HepG2 (cell line): ENCODE measurements at regions not wholly inside any gene's neighbourhood (a gene's known extent, or its start where the extent isn't known, plus 50 kb on each side); places are given as distances from the start of the nearest gene placed in this dataset.
A peak's percentile ranks its signal among the peaks of the same experiment; 100 is the strongest.

Experiments used
- ATAC-seq: fragments of 200-7000 bp; cut with Tn5 transposase; 3 replicates; pipeline ENCODE4 v1.9.1; 2020; ENCODE audit warnings: mild to moderate bottlenecking, moderate library complexity
- BruUV-seq: library from RNA; stranded (reverse); fragments of 400-500 nt; replicated peaks from 2 replicates; lab custom pipeline; 2021; lab: Mats Ljungman, UMichigan
- CTCF ChIA-PET: fragments of 300-600 bp; formaldehyde crosslinking; extraction: SDS; loops from one replicate; lab custom pipeline; 2021; ENCODE audit warnings: low total read pairs, inconsistent platforms, low intra/inter-chr PET ratio; lab: Yijun Ruan, JAX
- POLR2A ChIA-PET: fragments of 350-600 bp; sonication (Branson Sonifier 250); formaldehyde crosslinking; loops from one replicate; lab custom pipeline; 2020; ENCODE audit warnings: antibody characterized with exemption, inconsistent platforms; lab: Yijun Ruan, JAX
- DNase-seq: peaks from one replicate; pipeline ENCODE4 v3.0.0-alpha.2; 2015; ENCODE audit warnings: low spot score
- FAIRE-seq: peaks from 3 replicates; lab custom pipeline; 2011; peaks lifted over from hg19 to GRCh38; lab: Jason Lieb, UNC
- H2AFZ ChIP-seq: one replicate; pipeline ENCODE4 v1.6.1; 2011; ENCODE audit warnings: low read length, inconsistent platforms
- H3K27ac ChIP-seq: fragments of 300-600 bp; 3 replicates; pipeline ENCODE4 v1.8.0; 2011; ENCODE audit warnings: mixed run types, mild to moderate bottlenecking, mixed read lengths, low read length, inconsistent platforms; ENCODE audit not compliant: insufficient read depth; ENCODE audit errors: extremely low read length
- H3K27me3 ChIP-seq, 2 experiments: fragments of 200-600 bp in 1 of 2; 2 replicates in 1 of 2; 3 replicates in 1 of 2; pipeline versions ENCODE4 v1.6.0 to v1.8.0; 2011; ENCODE audit warnings: low read length in 2 of 2, mild to moderate bottlenecking in 2 of 2, moderate library complexity in 2 of 2, inconsistent platforms in 1 of 2; ENCODE audit not compliant: insufficient read depth in 2 of 2, control insufficient read depth in 1 of 2
- H3K36me3 ChIP-seq, 2 experiments: fragments of 200-600 bp in 1 of 2; replicated peaks in 1 of 2; 2 replicates in 1 of 2; 3 replicates in 1 of 2; pipeline versions ENCODE4 v1.5.1 to v1.8.0; 2011; ENCODE audit warnings: low read length in 2 of 2, inconsistent platforms in 1 of 2; ENCODE audit not compliant: insufficient read depth in 2 of 2, control insufficient read depth in 1 of 2
- H3K4me1 ChIP-seq: 2 replicates; pipeline ENCODE4 v1.5.1; 2012; ENCODE audit warnings: low read length, inconsistent platforms; ENCODE audit not compliant: insufficient read depth
- H3K4me2 ChIP-seq: 2 replicates; pipeline ENCODE4 v1.6.0; 2011; ENCODE audit warnings: low read depth, low read length, inconsistent platforms
- H3K4me3 ChIP-seq, 3 experiments: fragments of 200-600 bp in 1 of 3; sonication (generic), shearing (Covaris generic) in 1 of 3; replicated peaks in 1 of 3; 2 replicates each; pipeline ENCODE4 v1.5.1; 2011 to 2016; ENCODE audit warnings: low read length in 3 of 3, inconsistent platforms in 2 of 3, low read depth in 2 of 3, mild to moderate bottlenecking in 2 of 3, control low read depth in 1 of 3, mixed read lengths in 1 of 3; ENCODE audit not compliant: insufficient read depth in 1 of 3
- H3K79me2 ChIP-seq: one replicate; pipeline ENCODE4 v1.6.1; 2011; ENCODE audit warnings: low read length, inconsistent platforms; ENCODE audit not compliant: insufficient read depth
- H3K9ac ChIP-seq: 2 replicates; pipeline ENCODE4 v1.6.0; 2011; ENCODE audit warnings: mild to moderate bottlenecking, low read depth, low read length, inconsistent platforms; ENCODE audit not compliant: insufficient read depth
- H3K9me3 ChIP-seq: 2 replicates; pipeline ENCODE4 v1.5.1; 2012; ENCODE audit warnings: mild to moderate bottlenecking, low read length
- H4K20me1 ChIP-seq: 2 replicates; pipeline ENCODE4 v1.6.0; 2011; ENCODE audit warnings: inconsistent platforms, mild to moderate bottlenecking, low read length, moderate library complexity; ENCODE audit not compliant: insufficient read depth
- CHCHD3 ChIP-seq: sonication (generic); formaldehyde crosslinking; IDR thresholded peaks from 2 replicates; pipeline ENCODE4 v1.8.0; 2022; ENCODE audit warnings: mild to moderate bottlenecking, missing genetic modification reagents, moderate library complexity
- GABPA ChIP-seq, 2 experiments: IDR thresholded peaks; 2 replicates each; pipeline ENCODE4 v1.6.1; 2011 to 2016; ENCODE audit warnings: low read depth in 2 of 2, low read length in 1 of 2, missing biosample characterization in 1 of 2, missing genetic modification characterization in 1 of 2
- GTF2F1 ChIP-seq: fragments of 150-350 bp; IDR thresholded peaks from 2 replicates; pipeline ENCODE4 v1.6.1; 2014; ENCODE audit warnings: low read length
- HNF4A ChIP-seq: sonication (generic); formaldehyde crosslinking; IDR thresholded peaks from 2 replicates; pipeline ENCODE4 v1.4.0; 2020; ENCODE audit warnings: missing genetic modification reagents
- HNF4G ChIP-seq, 2 experiments: sonication (generic) in 1 of 2; formaldehyde crosslinking in 1 of 2; IDR thresholded peaks; 2 replicates each; pipeline versions ENCODE4 v1.4.0 to v1.6.1; 2011 to 2020; ENCODE audit warnings: borderline replicate concordance in 2 of 2, low read depth in 2 of 2, mild to moderate bottlenecking in 2 of 2, low read length in 1 of 2, missing genetic modification reagents in 1 of 2, moderate library complexity in 1 of 2
- KLF13 ChIP-seq: sonication (generic); formaldehyde crosslinking; IDR thresholded peaks from 2 replicates; pipeline ENCODE4 v1.4.0; 2020; ENCODE audit warnings: mild to moderate bottlenecking, missing genetic modification reagents
- NCOR1 ChIP-seq: fragments of 200-600 bp; sonication (generic); IDR thresholded peaks from 2 replicates; pipeline ENCODE4 v1.7.0; 2017; ENCODE audit warnings: antibody characterized with exemption, low read length, borderline replicate concordance
- SNRNP70 ChIP-seq: fragments of 200-400 bp; formaldehyde crosslinking; IDR thresholded peaks from 2 replicates; pipeline ENCODE4 v1.6.1; 2017; ENCODE audit warnings: mild to moderate bottlenecking, low read depth, low read length, moderate library complexity
- SP5 ChIP-seq: IDR thresholded peaks from 2 replicates; pipeline ENCODE4 v1.6.1; 2016; ENCODE audit warnings: low read depth, borderline replicate concordance
- YY1 ChIP-seq: IDR thresholded peaks from 2 replicates; pipeline ENCODE4 v1.6.1; 2011; ENCODE audit warnings: low read length, low read depth, moderate library complexity, mild to moderate bottlenecking; ENCODE audit not compliant: insufficient read depth, insufficient replicate concordance
- ZBTB7B ChIP-seq: sonication (generic); formaldehyde crosslinking; IDR thresholded peaks from 2 replicates; pipeline ENCODE4 v1.4.0; 2020; ENCODE audit warnings: missing genetic modification reagents
- ZNF607 ChIP-seq: sonication (generic); formaldehyde crosslinking; IDR thresholded peaks from 2 replicates; pipeline ENCODE4 v1.5.1; 2020; ENCODE audit warnings: missing genetic modification reagents, mild to moderate bottlenecking, borderline replicate concordance
- ZNF709 ChIP-seq: sonication (generic); formaldehyde crosslinking; IDR thresholded peaks from 2 replicates; pipeline ENCODE4 v1.5.0; 2020; ENCODE audit warnings: mild to moderate bottlenecking, missing genetic modification reagents
- ZNF784 ChIP-seq: sonication (generic); formaldehyde crosslinking; IDR thresholded peaks from 2 replicates; pipeline ENCODE4 v1.5.1; 2020; ENCODE audit warnings: missing genetic modification reagents, mild to moderate bottlenecking, borderline replicate concordance
- WGBS: methylation state at CpG from one replicate; pipeline ENCODE4 v1.1.6; 2017; ENCODE audit warnings: low lambda C conversion rate; 5-methylcytosine and 5-hydroxymethylcytosine counted together
- in situ Hi-C: cut with HindIII; loops from 2 replicates; pipeline ENCODE4 v1.10.0; 2017; ENCODE audit warnings: low pct_unique_long_range_greater_than_20kb; ENCODE audit not compliant: extremely low pct_ligation_motif_present
- intact Hi-C: fragments of 100-400 bp; cut with micrococcal nuclease; formaldehyde crosslinking; loops from one replicate; pipeline ENCODE4 v1.10.0; 2022; ENCODE audit not compliant: unreplicated experiment
- TF ChIP-seq, protein P1 (sequence below), 2 experiments: sonication (generic) in 1 of 2; formaldehyde crosslinking in 1 of 2; IDR thresholded peaks; 2 replicates each; pipeline versions ENCODE4 v1.4.0 to v1.6.1; 2016 to 2020; ENCODE audit warnings: borderline replicate concordance in 1 of 2, low read depth in 1 of 2, mild to moderate bottlenecking in 1 of 2, missing genetic modification reagents in 1 of 2
- TF ChIP-seq, protein P2 (sequence below): sonication (generic); formaldehyde crosslinking; IDR thresholded peaks from 2 replicates; pipeline ENCODE4 v1.4.0; 2020; ENCODE audit warnings: mild to moderate bottlenecking, missing genetic modification reagents

- ChIA-PET CTCF (no interaction called here), POLR2A (no interaction called here)
- H3K9ac ChIP-seq, result no peak overlapping the region
- in situ Hi-C loops (no loop called here), intact Hi-C loops (no loop called here)
- H3K4me1 ChIP-seq, result peaks cover 19% of the 10 kb centered on the region
- 3% methylated on average over 3 of the region's 3 CpGs for WGBS
- no peaks in the 10 kb centered on the region for H3K9me3 ChIP-seq
- H3K27me3 ChIP-seq, result peaks cover 0 to 1% of the 10 kb centered on the region in 2 experiments; a peak in 1 of 5 replicates
- no peaks in the 10 kb centered on the region for H3K79me2 ChIP-seq
- H3K27ac ChIP-seq, result no peak overlapping the region
- H4K20me1 ChIP-seq, result no peaks in the 10 kb centered on the region
- peak; percentile 37 for DNase-seq
- FAIRE-seq, result peak; percentile 65
- no peak overlapping the region for H2AFZ ChIP-seq
- BruUV-seq, result no TSS peak
- H3K36me3 ChIP-seq, result no peaks in the 10 kb centered on the region
- peak; percentile 90 for ATAC-seq
- H3K4me3 ChIP-seq, result no peak overlapping the region
- peak overlapping the region; percentile 43 for H3K4me2 ChIP-seq
- TF ChIP-seq GTF2F1 (no peak), YY1 (peak; percentile 61), ZNF709 (CRISPR knock-in tag) (no peak), SP5 (no peak), ZNF607 (no peak), SNRNP70 (no peak), ZBTB7B (no peak), GABPA (IDR thresholded peaks at IDR 0.05; ENCODE audit: low read depth, low read length) (no peak), GABPA (CRISPR knock-in tag; IDR thresholded peaks at IDR 0.05; ENCODE audit: low read depth) (no peak), HNF4G (IDR thresholded peaks at IDR 0.05; ENCODE audit: borderline replicate concordance, low read depth, low read length) (peak; percentile 35; the same call in 1 of the 2 replicates), HNF4G (CRISPR knock-in tag; IDR thresholded peaks at IDR 0.05; ENCODE audit: borderline replicate concordance, low read depth) (no peak), NCOR1 (no peak), HNF4A (peak; percentile 57), CHCHD3 (no peak), ZNF784 (CRISPR knock-in tag) (no peak), KLF13 (no peak)
- TF ChIP-seq, protein P1, sequence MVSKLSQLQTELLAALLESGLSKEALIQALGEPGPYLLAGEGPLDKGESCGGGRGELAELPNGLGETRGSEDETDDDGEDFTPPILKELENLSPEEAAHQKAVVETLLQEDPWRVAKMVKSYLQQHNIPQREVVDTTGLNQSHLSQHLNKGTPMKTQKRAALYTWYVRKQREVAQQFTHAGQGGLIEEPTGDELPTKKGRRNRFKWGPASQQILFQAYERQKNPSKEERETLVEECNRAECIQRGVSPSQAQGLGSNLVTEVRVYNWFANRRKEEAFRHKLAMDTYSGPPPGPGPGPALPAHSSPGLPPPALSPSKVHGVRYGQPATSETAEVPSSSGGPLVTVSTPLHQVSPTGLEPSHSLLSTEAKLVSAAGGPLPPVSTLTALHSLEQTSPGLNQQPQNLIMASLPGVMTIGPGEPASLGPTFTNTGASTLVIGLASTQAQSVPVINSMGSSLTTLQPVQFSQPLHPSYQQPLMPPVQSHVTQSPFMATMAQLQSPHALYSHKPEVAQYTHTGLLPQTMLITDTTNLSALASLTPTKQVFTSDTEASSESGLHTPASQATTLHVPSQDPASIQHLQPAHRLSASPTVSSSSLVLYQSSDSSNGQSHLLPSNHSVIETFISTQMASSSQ (IDR thresholded peaks at IDR 0.05; ENCODE audit: low read depth), result peak; percentile 71
- TF ChIP-seq, protein P1 (CRISPR knock-in tag; IDR thresholded peaks at IDR 0.05; ENCODE audit: borderline replicate concordance), result peak; percentile 31; the same call in 1 of the 2 replicates
- TF ChIP-seq, protein P2, sequence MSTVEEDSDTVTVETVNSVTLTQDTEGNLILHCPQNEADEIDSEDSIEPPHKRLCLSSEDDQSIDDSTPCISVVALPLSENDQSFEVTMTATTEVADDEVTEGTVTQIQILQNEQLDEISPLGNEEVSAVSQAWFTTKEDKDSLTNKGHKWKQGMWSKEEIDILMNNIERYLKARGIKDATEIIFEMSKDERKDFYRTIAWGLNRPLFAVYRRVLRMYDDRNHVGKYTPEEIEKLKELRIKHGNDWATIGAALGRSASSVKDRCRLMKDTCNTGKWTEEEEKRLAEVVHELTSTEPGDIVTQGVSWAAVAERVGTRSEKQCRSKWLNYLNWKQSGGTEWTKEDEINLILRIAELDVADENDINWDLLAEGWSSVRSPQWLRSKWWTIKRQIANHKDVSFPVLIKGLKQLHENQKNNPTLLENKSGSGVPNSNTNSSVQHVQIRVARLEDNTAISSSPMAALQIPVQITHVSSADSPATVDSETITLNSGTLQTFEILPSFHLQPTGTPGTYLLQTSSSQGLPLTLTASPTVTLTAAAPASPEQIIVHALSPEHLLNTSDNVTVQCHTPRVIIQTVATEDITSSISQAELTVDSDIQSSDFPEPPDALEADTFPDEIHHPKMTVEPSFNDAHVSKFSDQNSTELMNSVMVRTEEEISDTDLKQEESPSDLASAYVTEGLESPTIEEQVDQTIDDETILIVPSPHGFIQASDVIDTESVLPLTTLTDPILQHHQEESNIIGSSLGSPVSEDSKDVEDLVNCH (CRISPR knock-in tag), result no peak
These were observed 206.6 kb downstream of the URB2 start for GRCh38 chr1:229832695-229833094.
